ENCODE measurements at regions not wholly inside any gene's neighbourhood (a gene's known extent, or its start where the extent isn't known, plus 50 kb on each side); places are given as distances from the start of the nearest gene placed in this dataset.

DNA sequence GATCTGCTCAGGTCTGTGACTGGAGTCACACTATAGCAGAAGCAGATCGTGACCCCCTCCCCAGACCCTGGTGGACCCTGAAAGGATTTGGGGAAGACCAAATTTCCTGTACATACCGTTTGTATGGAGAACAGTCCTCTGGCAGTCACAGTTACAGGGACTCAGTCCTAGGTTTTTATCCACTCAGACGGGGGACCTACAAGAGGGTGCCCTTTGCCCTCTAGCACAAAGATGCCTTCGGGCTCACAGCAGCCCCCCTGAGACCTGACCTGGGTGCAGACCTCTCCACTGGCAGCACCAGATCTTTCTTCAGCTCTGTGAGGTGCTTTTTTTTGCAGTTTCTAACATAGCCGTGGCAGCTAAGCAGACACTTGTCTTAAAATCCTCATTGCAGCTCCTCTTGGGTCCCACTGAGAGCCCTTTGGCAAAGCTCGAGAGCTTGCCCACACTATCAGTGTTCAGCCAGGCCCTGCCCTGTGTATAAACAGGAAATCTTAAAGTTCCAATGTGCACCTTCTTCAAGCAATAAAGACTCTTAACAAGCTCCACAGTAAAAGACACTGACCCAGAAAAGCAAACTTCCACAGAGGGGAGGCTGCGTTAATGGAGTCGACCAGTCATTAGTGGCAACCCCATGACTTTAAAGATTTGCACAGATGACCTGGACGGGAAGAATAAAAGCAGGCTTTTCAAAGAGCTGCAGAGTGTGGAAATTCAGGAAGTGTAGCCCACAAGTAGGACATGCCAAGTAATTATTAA, 71.8 kb upstream of the LHFPL2 start (continued):
- TF ChIP-seq, protein P1, sequence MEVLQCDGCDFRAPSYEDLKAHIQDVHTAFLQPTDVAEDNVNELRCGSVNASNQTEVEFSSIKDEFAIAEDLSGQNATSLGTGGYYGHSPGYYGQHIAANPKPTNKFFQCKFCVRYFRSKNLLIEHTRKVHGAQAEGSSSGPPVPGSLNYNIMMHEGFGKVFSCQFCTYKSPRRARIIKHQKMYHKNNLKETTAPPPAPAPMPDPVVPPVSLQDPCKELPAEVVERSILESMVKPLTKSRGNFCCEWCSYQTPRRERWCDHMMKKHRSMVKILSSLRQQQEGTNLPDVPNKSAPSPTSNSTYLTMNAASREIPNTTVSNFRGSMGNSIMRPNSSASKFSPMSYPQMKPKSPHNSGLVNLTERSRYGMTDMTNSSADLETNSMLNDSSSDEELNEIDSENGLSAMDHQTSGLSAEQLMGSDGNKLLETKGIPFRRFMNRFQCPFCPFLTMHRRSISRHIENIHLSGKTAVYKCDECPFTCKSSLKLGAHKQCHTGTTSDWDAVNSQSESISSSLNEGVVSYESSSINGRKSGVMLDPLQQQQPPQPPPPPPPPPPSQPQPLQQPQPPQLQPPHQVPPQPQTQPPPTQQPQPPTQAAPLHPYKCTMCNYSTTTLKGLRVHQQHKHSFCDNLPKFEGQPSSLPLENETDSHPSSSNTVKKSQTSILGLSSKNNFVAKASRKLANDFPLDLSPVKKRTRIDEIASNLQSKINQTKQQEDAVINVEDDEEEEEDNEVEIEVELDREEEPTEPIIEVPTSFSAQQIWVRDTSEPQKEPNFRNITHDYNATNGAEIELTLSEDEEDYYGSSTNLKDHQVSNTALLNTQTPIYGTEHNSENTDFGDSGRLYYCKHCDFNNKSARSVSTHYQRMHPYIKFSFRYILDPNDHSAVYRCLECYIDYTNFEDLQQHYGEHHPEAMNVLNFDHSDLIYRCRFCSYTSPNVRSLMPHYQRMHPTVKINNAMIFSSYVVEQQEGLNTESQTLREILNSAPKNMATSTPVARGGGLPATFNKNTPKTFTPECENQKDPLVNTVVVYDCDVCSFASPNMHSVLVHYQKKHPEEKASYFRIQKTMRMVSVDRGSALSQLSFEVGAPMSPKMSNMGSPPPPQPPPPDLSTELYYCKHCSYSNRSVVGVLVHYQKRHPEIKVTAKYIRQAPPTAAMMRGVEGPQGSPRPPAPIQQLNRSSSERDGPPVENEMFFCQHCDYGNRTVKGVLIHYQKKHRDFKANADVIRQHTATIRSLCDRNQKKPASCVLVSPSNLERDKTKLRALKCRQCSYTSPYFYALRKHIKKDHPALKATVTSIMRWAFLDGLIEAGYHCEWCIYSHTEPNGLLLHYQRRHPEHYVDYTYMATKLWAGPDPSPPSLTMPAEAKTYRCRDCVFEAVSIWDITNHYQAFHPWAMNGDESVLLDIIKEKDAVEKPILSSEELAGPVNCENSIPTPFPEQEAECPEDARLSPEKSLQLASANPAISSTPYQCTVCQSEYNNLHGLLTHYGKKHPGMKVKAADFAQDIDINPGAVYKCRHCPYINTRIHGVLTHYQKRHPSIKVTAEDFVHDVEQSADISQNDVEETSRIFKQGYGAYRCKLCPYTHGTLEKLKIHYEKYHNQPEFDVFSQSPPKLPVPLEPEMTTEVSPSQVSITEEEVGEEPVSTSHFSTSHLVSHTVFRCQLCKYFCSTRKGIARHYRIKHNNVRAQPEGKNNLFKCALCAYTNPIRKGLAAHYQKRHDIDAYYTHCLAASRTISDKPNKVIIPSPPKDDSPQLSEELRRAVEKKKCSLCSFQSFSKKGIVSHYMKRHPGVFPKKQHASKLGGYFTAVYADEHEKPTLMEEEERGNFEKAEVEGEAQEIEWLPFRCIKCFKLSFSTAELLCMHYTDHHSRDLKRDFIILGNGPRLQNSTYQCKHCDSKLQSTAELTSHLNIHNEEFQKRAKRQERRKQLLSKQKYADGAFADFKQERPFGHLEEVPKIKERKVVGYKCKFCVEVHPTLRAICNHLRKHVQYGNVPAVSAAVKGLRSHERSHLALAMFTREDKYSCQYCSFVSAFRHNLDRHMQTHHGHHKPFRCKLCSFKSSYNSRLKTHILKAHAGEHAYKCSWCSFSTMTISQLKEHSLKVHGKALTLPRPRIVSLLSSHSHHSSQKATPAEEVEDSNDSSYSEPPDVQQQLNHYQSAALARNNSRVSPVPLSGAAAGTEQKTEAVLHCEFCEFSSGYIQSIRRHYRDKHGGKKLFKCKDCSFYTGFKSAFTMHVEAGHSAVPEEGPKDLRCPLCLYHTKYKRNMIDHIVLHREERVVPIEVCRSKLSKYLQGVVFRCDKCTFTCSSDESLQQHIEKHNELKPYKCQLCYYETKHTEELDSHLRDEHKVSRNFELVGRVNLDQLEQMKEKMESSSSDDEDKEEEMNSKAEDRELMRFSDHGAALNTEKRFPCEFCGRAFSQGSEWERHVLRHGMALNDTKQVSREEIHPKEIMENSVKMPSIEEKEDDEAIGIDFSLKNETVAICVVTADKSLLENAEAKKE (CRISPR knock-in tag; IDR thresholded peaks at IDR 0.05), result no peak

DNA sequence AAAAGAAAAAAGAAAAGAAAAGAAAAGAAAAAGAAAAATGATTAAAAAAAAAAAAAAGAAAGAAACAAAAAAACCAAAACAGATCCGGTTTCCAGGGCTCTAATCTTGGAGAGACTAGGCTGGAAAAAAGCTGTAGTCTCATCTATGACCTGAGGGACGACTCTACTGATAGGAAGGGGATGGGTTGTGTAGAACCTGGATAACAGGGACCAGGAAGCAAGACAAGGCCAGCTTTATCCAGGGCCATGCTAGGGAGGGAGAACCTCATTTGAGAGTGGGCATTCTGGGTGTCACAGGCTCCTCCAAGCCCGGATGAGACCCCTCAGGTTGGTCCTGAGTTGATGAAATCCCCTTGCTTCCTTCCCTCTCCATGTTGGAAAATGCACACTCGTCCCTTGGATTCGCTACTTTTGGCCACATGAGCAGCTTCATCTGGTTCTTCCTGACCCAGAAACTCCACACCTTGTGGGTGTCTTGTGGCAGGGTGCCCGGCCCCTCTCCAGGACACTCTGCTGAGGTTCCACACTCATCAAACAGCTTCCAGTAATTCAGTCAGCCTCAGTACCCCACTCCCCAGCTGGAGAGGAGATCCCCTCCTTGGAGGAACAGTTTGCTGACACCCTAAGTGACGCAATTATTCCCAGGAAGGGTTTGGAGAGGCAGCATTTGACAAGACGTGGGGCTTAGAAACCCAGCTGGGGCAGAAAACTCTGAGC, 71.1 kb upstream of the LHFPL2 start:
- peaks cover 8% of the 10 kb centered on the region for H3K27me3 Mint-ChIP-seq (ENCODE audit: insufficient read depth, low read depth, poor library complexity)
- H3K4me1 Mint-ChIP-seq, result peaks cover 25% of the 10 kb centered on the region
- Histone ChIP-seq H3K27ac (ENCODE audit: low read depth) (no peak overlapping the region), H2AFZ (0 out of 2 replicates have a peak overlapping the region, but pooled peaks have one; percentile 63), H3K4me2 (no peak overlapping the region), H3K4me3 (no peak overlapping the region), H3K79me2 (replicated peaks; ENCODE audit: insufficient read depth) (no peaks in the 10 kb centered on the region), H4K20me1 (replicated peaks; ENCODE audit: insufficient read depth) (no peaks in the 10 kb centered on the region), H3K36me3 (ENCODE audit: insufficient read depth) (no peaks in the 10 kb centered on the region), H3K4me1 (ENCODE audit: insufficient read depth) (no peaks in the 10 kb centered on the region; the same call in 1 of the 2 replicates), H3K9me2 (ENCODE audit: insufficient read depth) (no peaks in the 10 kb centered on the region), H3F3A (replicated peaks; ENCODE audit: low read depth) (0 out of 2 replicates have a peak, but pooled peaks cover 3% of the 10 kb centered on the region), H3K27me3 (ENCODE audit: insufficient read depth) (no peaks in the 10 kb centered on the region)
- H3K27ac Mint-ChIP-seq, result no peak overlapping the region
- TF ChIP-seq, protein P2, sequence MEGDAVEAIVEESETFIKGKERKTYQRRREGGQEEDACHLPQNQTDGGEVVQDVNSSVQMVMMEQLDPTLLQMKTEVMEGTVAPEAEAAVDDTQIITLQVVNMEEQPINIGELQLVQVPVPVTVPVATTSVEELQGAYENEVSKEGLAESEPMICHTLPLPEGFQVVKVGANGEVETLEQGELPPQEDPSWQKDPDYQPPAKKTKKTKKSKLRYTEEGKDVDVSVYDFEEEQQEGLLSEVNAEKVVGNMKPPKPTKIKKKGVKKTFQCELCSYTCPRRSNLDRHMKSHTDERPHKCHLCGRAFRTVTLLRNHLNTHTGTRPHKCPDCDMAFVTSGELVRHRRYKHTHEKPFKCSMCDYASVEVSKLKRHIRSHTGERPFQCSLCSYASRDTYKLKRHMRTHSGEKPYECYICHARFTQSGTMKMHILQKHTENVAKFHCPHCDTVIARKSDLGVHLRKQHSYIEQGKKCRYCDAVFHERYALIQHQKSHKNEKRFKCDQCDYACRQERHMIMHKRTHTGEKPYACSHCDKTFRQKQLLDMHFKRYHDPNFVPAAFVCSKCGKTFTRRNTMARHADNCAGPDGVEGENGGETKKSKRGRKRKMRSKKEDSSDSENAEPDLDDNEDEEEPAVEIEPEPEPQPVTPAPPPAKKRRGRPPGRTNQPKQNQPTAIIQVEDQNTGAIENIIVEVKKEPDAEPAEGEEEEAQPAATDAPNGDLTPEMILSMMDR (conservative IDR thresholded peaks at IDR 0.05; ENCODE audit: low read depth in 2 of 2), result no peak
- no peak for TF ChIP-seq EZH2phosphoT487 (IDR thresholded peaks at IDR 0.05; ENCODE audit: unreplicated experiment)
- H3K9me3 Mint-ChIP-seq, result no peaks in the 10 kb centered on the region
- H3K36me3 Mint-ChIP-seq (ENCODE audit: low read depth), result no peaks in the 10 kb centered on the region
- ATAC-seq, result no peak
- no peak overlapping the region for H3K4me3 Mint-ChIP-seq
- DNase-seq (ENCODE audit: low spot score), result no peak

All from GM23338 (cell line).